ENCODE measurements at regions not wholly inside any gene's neighbourhood (a gene's known extent, or its start where the extent isn't known, plus 50 kb on each side); places are given as distances from the start of the nearest gene placed in this dataset.

DNA sequence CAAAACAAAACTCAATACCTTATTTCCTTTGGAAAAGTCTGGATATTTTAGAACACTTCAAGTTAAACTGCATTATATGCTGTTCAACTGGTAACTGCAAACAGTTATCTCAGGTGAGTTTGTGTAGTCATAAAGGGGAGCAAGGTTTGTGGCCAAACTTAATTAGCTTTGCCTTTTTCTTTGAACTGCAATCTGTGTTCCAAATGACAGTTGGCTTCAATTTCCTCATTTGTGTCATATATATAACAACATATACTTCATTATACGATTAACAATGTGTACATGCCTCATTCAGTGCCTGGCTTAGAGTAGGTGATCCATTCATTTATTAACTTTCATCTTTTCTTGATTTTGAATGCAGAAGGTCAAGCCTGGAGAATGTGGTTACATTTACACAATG is 55.8 kb downstream of the KCNE4 start:
- intact Hi-C loops (cut with DNase I): no loop called here
- no peak for DNase-seq (ENCODE audit: low spot score)

DNA sequence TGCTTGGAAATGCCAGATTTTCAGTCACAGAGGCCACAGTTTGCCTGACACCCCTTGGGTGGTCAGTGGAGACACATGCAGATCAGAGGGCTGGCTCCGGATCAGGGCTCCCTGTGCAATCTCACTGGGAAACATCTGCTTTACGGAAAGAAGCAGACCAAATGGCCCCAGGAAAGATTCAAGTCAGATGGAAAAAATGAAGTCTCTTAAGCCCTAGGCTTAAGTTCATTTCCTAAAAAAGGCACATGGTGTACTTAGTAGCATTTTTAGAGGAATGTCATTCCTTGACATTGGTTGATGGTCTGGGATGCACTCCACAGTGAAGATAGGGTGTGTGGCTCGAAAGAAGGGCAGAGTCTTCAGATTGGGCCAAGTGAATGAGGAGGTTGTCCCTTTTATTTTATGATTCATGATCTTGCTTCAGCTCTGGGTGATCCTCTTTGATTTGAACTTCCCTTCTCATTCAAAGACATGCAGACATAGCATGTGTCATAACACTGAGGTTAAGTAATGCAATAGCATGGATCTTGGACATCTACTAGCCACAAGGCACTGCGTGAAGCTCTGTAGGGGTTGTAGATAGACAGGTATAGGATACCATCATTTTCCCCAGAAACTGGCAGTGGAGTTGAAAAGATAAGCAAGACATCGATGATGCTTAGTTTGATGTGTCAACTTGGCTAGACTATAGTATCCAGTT is 56.5 kb downstream of the KCNE4 start:
- intact Hi-C loops (cut with DNase I): no loop called here
- no peak for DNase-seq (ENCODE audit: low spot score)

DNA sequence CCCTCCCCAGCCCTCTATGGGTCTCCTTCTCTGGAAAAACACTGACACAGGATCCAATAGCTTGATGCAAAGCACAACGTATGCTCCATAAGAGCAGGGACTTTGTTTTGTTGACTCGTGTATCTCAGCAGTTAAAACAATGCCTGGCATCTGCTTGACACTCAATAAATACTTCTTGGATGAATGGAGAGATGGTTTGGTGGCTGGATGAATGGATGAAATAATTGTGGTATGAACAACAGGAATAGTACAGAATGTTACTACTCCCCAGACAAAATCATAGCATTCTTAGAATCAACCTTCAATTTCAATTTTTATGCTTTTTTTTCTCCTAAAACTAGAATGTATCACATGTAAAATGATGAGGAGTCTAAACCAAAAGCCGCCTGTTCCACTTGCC is 57.4 kb downstream of the KCNE4 start:
- intact Hi-C loops (cut with DNase I): no loop called here
- no peak for DNase-seq (ENCODE audit: low spot score)

DNA sequence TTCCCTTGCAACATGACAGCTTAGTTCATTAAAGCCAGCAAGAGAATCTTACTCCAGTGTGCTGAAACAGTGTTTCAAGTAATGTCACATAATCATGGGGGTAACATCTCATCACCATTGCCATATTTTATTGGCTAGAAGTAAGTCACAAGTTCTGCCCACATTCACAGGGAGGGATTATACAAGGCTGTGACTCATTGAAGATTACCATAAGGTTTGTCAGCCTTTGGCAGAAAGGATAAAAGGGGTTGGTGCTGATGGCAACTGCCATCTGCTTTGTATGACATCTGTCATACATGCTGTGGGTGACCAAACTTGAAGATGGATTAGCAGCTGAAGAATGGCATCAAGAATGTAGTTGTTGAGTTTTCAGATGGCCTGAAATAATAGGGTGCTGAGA is 61.2 kb downstream of the KCNE4 start:
- no peak for DNase-seq (ENCODE audit: low spot score)
- intact Hi-C loops (cut with DNase I): no loop called here

DNA sequence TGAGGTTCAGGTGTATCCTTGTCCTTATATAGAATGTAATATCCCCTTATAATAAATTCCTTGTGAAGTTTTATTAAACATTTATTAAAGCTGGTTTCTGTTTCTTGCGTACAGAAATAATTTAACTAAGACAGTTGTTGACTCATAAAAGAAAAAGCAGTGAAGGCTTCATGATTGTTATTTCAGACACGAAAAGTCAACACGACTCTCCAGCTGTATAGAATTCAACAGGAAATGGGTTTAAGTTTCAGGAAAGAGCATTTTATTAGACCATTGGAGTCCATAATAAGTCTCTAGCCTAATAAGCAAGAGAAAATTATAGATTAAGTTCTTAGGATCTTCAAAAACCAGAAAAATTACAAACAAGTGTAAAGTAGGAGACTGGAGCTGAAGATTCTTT is 62.2 kb downstream of the KCNE4 start:
- DNase-seq (ENCODE audit: low spot score): no peak
- intact Hi-C loops (cut with DNase I): no loop called here

DNA sequence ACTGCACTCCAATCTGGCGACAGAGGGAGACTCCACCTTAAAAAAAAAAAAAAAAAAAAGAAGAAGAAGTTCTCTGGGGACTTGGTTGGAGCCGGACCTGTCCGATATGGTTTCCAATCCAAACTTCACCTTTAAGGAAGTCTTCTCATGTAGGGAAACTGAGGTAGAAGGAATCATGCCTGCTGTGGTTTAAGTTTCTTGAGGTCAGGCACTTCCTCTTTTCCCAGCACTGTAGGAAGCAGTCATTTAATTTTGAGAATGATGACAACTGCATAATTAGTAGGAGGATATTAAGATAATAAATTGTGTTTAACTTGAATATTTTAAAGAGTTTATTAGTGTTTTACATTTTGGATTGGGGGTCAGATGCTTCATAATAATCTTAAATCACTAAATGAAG is 62.9 kb downstream of the KCNE4 start:
- intact Hi-C loops (cut with DNase I): no loop called here
- DNase-seq (ENCODE audit: low spot score): no peak

DNA sequence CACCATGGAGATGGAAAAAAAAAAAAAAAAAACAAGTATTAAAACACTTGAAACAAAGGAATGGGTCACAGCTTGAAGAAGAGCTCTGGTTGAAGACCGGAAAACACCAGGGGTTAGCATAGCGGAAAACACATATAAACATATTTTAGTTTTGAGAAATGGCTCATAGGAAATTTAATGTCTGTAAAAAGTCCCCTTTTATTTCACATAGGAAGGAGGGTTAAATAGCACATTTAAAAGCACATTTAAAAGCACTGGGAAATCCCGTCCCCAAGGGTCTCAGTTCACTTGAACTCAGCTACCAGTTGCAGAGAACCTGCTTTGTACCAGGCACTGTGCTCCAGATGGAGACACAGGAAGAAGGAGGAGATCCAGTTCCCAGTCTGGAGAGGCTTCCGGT is 65.5 kb downstream of the KCNE4 start:
- intact Hi-C loops (cut with DNase I): no loop called here

DNA sequence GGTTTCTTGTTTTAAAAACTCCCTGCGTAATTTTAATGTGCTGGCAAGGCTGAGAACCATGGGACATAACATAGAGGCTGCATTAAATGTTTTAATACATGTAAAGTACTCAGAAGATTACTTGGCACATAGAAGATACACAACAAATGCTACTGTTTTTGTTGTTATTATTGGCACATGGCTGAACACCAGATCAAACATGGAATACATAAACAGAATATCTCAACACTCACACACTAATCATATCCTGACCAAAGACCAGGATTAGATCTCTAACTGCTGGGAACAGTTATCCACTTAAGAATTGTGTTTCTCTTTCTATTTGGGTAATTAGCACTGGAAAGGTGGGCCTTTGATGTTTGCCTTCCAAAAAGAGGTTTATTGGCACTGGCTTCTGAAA is 69.3 kb downstream of the KCNE4 start:
- intact Hi-C loops (cut with DNase I): no loop called here

More for the DNA sequence above, 65.5 kb downstream of the KCNE4 start:
- no peak for DNase-seq (ENCODE audit: low spot score)

DNA sequence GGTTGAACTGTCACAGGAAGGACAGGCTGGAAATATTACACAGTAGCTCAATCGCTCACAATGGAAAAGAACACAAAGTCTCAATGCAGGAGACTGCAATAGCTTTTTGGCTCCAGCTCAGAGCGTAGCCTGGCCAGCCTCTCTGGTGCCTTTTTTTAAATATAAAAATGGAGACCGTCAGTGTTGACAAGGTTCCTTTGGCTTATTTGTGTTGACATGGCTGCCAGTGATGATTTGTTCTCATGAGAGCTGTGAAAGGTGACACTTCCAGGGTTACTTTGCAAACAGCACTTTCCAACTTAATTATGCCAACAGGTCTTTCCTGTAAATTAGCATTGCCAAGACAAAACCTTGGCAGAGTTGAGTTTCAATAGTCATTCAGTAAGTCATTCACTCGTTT is 70.8 kb downstream of the KCNE4 start:
- intact Hi-C loops (cut with DNase I): no loop called here
- DNase-seq (ENCODE audit: low spot score): no peak

More for the DNA sequence above, 69.3 kb downstream of the KCNE4 start:
- DNase-seq (ENCODE audit: low spot score): no peak

DNA sequence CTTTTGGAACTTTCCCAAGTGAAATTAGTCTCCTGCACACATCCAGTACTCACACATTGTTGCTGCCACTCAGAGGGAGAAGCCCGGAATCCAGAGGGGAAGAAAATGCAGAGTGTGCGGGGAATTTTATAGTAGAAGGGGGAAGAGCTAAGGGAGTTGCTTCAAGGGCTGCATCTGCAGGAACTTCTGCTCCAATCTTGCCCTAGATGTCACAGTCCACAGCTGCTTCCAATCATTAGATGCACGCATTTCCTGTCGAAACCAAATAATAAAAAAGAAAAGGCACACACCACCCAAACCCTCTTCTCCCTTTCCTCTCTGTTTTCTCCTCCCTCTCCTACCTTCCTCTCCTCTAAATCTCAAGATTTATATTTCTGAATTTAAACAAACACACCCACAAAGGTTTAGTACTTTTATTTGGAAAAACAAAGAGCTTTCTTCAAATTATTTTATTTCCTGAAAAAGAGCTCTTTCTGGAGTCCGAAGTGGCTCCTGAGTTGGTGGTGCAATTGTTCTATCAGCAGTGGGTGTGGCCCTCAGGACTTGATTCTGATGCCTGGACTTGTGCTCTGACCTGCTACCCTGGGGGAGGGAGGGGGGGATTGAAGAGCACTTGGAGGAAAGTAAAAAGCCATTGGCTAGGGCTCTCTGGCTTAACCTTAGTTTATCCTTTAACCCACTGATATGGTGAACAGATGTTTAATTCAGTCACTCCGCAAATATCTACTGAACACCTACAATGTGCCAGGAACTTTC is 72.0 kb downstream of the KCNE4 start:
- intact Hi-C loops (cut with DNase I): no loop called here
- no peak for DNase-seq (ENCODE audit: low spot score)

DNA sequence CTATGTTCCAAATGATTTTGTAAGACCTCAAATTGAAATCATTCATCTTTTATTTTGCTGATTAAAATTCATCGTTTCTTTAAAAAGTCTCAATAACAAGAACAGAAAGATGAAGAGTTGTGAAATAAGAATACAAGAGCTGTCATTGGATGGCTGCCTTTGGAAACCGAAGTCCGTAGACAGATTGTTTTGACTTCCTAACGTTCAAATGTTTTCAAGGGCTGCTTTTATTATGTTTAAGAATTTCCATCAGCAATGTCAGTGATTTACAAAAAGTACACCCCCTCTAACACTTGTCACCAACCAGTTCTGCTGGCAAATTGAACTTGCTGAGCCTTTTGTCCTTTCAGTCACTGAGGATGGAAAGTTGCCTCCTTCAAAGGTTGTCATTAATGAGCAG is 89.6 kb downstream of the KCNE4 start:
- DNase-seq (ENCODE audit: low spot score): no peak
- intact Hi-C loops (cut with DNase I): no loop called here

DNA sequence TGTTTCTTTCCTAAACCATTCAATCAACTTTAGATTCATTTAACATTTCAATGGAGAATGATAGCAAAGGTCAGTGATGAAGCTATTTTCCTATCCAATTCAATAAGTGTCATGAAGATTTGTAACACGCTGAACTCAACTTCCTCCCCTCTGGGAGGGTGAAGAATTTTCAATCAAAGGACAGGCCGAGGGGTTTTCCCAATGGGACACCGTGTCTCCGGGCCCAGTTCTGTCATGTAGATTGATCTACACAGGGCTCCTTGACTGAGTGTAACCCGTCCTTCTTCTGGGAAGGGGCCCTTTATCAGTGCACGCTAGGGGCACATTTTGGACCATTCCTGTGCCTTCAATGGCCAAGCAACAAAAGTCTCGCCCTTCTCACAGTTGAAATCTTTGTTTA is 90.1 kb downstream of the KCNE4 start:
- DNase-seq (ENCODE audit: low spot score): no peak
- intact Hi-C loops (cut with DNase I): no loop called here

DNA sequence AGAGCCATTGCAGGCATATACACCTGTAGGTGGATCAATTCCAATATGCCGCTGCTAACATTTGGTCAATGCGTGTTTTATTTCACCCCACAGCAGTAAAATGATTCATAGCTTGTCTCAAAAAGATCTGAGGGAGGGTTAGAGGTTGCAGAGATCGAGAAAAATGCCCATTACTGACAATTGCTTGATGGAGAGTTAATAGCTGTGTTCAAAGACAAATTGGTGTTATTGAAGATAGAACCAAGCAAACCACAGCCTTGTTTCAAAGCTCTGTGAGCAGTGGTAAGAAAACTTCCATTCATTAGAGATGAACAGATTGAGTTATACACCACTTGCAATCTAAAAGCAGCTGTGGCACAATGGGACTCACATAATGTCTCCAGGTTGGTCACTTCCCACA is 95.4 kb downstream of the KCNE4 start:
- no peak for DNase-seq (ENCODE audit: low spot score)
- intact Hi-C loops (cut with DNase I): no loop called here

DNA sequence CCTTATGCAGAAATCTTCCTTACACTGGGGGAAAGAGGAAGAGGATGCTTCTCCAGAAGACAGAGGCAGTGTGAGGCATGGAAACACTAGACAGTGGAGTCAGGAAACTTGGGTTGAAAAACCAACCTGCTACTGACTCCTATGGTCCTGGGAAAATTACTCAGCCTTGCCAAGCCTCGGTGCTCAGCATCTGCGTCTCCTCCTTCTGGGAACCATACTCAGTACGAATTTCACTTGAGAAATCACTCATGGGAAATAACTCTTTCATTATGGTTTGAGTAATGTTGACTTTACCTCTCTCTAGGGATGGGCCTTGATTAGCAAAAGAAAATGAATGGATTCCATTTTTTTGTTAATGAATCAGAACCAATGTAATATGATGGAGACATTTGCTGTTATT is 96.5 kb downstream of the KCNE4 start:
- intact Hi-C loops (cut with DNase I): no loop called here
- no peak for DNase-seq (ENCODE audit: low spot score)

DNA sequence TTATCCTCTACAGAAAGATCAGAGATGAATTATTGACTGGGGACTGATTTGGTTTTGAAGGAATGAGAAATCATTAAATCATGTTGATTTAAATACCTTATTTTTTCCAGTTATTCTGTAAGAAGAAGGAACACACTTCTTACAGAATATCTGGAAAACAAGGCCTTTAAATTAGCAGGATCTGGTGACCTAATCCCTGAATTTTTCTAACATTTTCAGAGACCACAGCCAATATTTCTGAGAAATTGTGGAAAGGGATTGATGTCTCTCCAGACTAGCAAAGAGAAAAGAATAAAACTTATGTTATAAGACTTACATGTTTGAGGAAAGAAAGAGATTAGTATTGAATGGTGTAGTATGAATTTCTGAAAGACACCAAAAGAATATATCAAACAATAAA is 104.0 kb downstream of the KCNE4 start:
- no peak for DNase-seq (ENCODE audit: low spot score)
- intact Hi-C loops (cut with DNase I): no loop called here

DNA sequence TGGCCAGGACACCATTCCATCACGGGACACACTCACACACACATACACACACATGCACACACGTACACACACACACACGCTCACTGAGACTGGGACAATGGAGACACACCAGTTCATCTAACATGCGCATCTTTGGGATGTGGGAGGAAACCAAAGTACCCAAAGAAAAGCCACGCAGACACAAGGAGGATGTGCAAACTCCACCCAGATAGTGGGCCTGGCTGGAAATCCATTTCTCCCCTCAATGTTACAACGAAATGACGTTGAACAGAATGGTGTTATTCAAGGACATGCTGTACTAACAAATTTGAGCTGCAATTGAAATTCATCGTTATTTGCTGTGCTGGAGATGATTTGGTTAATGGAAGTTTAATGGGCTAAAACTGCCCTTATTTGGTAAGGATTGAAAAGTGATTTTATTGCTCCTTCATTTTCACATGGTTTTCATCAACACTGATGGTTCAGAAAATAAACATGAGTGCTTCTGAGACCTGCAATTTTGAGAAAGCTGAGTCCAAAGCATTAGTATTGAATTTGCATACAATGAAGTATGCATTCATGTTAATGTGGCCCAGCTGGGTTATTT is 110.0 kb downstream of the KCNE4 start:
- intact Hi-C loops (cut with DNase I): no loop called here
- DNase-seq (ENCODE audit: low spot score): no peak

DNA sequence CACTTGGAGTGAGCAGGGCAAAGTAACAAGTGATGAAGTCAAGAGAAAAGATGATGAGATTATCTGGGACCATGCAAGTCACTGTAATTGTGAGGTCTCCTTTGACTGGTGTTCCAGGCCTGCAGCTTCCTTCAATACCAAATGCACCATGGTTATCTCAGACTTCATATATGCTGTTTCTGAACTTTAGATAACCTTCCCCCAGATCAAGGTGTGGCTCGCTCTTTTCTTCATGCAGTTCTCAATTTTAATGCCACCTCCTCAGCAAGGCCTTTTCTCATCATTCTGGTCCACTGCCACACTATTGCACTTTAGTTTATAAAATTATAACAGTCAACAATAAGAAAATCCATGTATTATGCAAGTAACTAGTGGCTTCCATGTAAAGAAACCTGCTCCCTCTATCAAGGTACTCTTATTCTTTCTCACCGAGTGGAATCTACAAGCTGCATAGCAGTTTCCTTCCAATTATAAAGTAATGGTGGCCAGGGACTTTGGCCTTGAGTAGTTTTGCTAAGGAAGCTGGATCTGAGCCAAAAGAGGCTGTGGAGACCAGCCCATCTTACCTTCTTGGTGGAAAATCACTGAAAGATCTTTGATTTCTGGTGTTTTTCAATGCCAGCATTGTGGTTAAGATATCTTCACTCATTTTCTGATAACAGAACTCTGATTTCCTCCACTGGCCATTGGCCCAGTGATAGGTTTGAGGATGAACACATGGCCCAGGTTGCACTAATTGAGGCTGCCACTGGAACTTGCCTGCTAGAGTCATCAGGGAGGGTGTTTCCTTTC is 113.6 kb downstream of the KCNE4 start:
- DNase-seq (ENCODE audit: low spot score): no peak
- intact Hi-C loops (cut with DNase I): no loop called here

DNA sequence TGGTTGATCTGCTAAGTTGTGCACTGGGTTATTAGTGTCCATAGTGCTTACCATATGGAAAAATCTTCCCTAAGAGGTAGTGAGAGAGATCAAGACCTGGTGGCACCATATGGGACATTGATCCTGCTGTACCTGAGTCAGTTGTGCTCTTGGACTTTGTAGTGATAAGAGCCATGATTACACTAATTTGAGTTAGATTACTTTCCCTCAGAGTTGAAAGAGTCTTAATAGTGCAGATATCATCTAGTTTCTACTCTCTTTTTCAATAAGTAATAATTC is 114.2 kb downstream of the KCNE4 start:
- intact Hi-C loops (cut with DNase I): no loop called here
- no peak for DNase-seq (ENCODE audit: low spot score)

DNA sequence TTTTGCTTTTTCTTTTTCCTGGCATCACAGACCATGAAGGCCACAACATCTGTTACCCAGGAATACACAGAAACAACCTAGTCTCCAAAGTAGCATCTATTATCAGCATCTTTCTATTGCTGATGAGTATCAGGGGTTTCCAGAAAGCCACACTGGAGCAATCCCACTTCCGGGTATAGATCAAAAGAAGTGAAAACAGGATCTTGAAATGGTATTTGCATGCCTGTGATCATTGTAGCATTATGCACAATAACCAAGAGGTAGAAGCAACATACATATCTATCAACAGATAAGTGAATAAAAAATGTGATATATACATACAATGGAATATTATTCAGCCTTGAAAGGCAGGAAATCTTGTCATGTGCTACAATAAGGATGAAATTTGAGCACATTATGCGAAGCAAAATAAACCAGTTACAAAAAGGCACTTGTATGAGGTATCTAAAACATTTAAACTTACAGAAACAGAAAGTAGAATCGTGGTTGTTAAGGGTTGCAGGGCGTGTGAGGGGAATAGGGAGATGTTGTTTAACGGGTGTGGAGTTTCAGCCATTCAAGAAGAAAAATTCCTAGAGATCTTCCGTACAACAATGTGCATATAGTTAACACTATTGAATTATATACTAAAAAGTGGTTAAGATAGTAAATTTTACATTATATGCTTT is 115.1 kb downstream of the KCNE4 start:
- intact Hi-C loops (cut with DNase I): no loop called here
- no peak for DNase-seq (ENCODE audit: low spot score)

Measured in posterior vena cava (tissue), 2 donors.